ENCODE measurements at regions not wholly inside any gene's neighbourhood (a gene's known extent, or its start where the extent isn't known, plus 50 kb on each side); places are given as distances from the start of the nearest gene placed in this dataset.

DNA sequence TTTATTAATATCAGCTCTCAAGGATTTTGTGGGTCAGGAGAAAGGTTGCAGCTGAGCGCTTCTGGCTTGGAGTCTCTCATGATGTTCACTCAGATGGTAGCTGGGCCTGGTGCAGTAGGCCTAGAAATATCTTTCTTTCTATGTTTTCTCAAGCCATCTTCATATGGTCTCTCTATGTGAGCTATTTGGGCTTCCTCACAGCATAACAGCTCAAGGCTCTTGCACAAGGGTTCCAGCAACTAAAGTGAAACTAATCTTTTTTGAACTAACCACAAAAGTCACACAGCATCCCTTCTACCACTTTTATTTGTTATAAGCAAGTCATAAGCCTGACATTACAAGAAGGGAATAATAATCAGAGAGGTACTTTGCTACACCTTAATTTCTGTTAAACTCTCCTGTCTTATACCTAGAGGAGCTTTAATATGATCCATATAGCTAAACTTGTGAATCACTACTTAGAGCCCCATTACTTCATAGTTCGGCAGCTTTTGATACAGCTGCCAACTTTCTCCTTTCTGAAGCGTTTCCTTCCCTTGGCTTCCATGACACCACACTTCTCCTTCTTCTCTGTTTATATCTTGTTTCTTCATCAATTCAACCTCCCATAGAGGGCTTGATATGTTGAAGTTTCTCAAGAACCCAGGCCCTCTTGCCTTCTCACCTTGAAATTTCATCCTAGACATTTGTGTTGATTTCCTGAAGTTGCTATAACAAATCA is 720.2 kb downstream of the LTN1 start:
- 89 to 94% methylated on average over 3 of the region's 3 CpGs for WGBS, 2 donors
- TF ChIP-seq CTCF (IDR thresholded peaks at IDR 0.05), result no peak
- H3K4me3 ChIP-seq, result no peak overlapping the region
- DNase-seq (no peak), ATAC-seq (no peak)
- H3K27ac ChIP-seq, result no peak overlapping the region
- peaks cover 0 to 7% (median 0%) of the 10 kb centered on the region in 9 donors for H3K4me1 ChIP-seq
- peaks cover 0 to 9% (median 0%) of the 10 kb centered on the region in 11 donors for H3K9me3 ChIP-seq
- H3K27me3 ChIP-seq, result no peaks in the 10 kb centered on the region
- intact Hi-C loops (cut with DNase I), result no loop called here
- H3K36me3 ChIP-seq, result no peaks in the 10 kb centered on the region

DNA sequence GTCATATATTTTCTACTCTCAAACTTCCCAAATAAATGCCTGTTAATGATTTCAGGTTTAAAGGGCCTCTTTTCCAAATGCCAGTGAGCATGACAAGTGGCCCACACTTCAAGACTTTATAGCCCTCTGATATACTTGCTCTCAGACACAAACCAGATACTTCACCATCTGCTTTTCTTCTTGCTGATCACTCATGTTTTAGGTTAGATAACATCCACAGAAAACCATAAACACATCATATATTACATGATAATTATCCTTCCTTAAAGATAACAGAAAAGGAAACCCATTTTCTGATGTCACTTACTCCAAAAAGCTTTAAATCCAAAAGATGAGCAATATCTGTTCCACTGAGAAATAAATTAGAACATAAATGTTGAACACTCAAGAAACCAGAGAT is 723.5 kb downstream of the LTN1 start:
- no peaks in the 10 kb centered on the region for H3K36me3 ChIP-seq
- DNase-seq (no peak), ATAC-seq (no peak)
- no peak overlapping the region for H3K4me3 ChIP-seq
- H3K27me3 ChIP-seq, result no peaks in the 10 kb centered on the region
- no peak overlapping the region for H3K27ac ChIP-seq
- TF ChIP-seq CTCF (IDR thresholded peaks at IDR 0.05), result no peak
- peaks cover 0 to 7% (median 0%) of the 10 kb centered on the region in 9 donors for H3K4me1 ChIP-seq
- intact Hi-C loops (cut with DNase I), result no loop called here
- H3K9me3 ChIP-seq, result no peaks in the 10 kb centered on the region

DNA sequence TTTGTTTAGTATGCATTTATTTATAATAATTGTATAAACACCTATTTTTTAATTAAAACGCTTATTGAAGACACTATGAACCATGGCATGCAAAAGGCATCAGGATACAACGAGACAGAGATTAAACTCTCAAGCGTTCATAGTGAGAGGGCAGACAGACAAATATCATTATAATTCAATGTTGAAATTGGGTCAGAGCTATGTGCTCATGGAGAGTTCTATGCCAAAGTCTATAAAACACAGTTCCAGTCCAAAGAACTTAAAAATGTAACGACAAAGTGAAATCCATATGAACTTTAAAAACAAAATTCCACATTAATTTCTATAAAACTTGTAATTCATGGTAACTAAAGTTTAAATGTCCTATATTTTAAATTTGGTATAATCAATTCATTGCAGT is 724.0 kb downstream of the LTN1 start:
- Histone ChIP-seq H3K4me3 (no peak overlapping the region), H3K27me3 (no peaks in the 10 kb centered on the region), H3K4me1 (peaks cover 0 to 7% (median 0%) of the 10 kb centered on the region in 9 donors), H3K36me3 (no peaks in the 10 kb centered on the region), H3K9me3 (no peaks in the 10 kb centered on the region), H3K27ac (no peak overlapping the region)
- TF ChIP-seq CTCF (IDR thresholded peaks at IDR 0.05), result no peak
- ATAC-seq, result no peak
- no peak for DNase-seq
- WGBS, 2 donors, result 69 to 73% methylated on average over 4 of the region's 4 CpGs
- intact Hi-C loops (cut with DNase I), result no loop called here

DNA sequence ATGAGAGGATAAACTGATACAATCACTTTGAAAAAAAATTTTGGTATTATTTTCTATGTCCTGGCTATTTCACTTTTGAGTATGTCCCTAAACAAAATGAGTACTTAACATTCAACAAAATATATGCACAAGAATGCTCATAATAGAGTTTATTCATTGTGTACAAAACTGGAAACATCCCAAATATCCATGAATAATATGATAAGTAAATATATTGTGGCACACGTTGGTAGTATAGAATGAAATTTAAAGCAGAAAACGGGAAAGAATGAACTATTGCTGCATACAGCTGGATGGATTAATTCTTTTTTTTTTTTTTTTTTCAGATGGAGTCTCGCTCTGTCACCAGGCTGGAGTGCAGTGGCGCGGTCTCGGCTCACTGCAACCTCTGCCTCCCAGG is 725.2 kb downstream of the LTN1 start:
- WGBS, 2 donors, result 96 to 98% methylated on average over 5 to 6 of the region's 6 CpGs
- Histone ChIP-seq H3K27ac (no peak overlapping the region), H3K9me3 (no peaks in the 10 kb centered on the region), H3K4me1 (peaks cover 0 to 4% (median 0%) of the 10 kb centered on the region in 9 donors), H3K4me3 (no peak overlapping the region), H3K27me3 (no peaks in the 10 kb centered on the region), H3K36me3 (no peaks in the 10 kb centered on the region)
- intact Hi-C loops (cut with DNase I), result no loop called here
- ATAC-seq, result no peak
- no peak for TF ChIP-seq CTCF (IDR thresholded peaks at IDR 0.05)
- DNase-seq, result no peak

Data from heart right ventricle (tissue), 16 donors.